ENCODE measurements at regions not wholly inside any gene's neighbourhood (a gene's known extent, or its start where the extent isn't known, plus 50 kb on each side); places are given as distances from the start of the nearest gene placed in this dataset.

GRCh38 chr12:125835852-125836251 is 770.6 kb downstream of the AACS start:
- no peak for TF ChIP-seq CTCF (IDR thresholded peaks at IDR 0.05; ENCODE audit: low read length, missing control alignments)
- H3K4me3 ChIP-seq (replicated peaks; ENCODE audit: low read depth, low read length) = no peak overlapping the region
- DNase-seq (ENCODE audit: low read depth) = no peak

- no peak overlapping the region for H3K4me3 ChIP-seq (replicated peaks; ENCODE audit: low read depth, low read length)
- no peak for TF ChIP-seq CTCF (IDR thresholded peaks at IDR 0.05; ENCODE audit: low read length, missing control alignments)
- no peak for DNase-seq (ENCODE audit: low read depth)
Measured at GRCh38 chr12:125836647-125837046, 771.4 kb downstream of the AACS start.

- H3K4me3 ChIP-seq (replicated peaks; ENCODE audit: low read depth, low read length) = no peak overlapping the region
- TF ChIP-seq CTCF (IDR thresholded peaks at IDR 0.05; ENCODE audit: low read length, missing control alignments) = no peak
- no peak for DNase-seq (ENCODE audit: low read depth)
Measured at GRCh38 chr12:125841332-125841731, 776.1 kb downstream of the AACS start.

- peak; percentile 5 for DNase-seq (ENCODE audit: low read depth)
- no peak for TF ChIP-seq CTCF (IDR thresholded peaks at IDR 0.05; ENCODE audit: low read length, missing control alignments)
- no peak overlapping the region for H3K4me3 ChIP-seq (replicated peaks; ENCODE audit: low read depth, low read length)
Measured at GRCh38 chr12:125852116-125852515, 786.9 kb downstream of the AACS start.

- TF ChIP-seq CTCF (IDR thresholded peaks at IDR 0.05; ENCODE audit: low read length, missing control alignments) = no peak
- DNase-seq (ENCODE audit: low read depth) = no peak
- no peak overlapping the region for H3K4me3 ChIP-seq (replicated peaks; ENCODE audit: low read depth, low read length)
Measured at GRCh38 chr12:125852679-125853078, 787.4 kb downstream of the AACS start.

- TF ChIP-seq CTCF (IDR thresholded peaks at IDR 0.05; ENCODE audit: low read length, missing control alignments) = no peak
- H3K4me3 ChIP-seq (replicated peaks; ENCODE audit: low read depth, low read length) = no peak overlapping the region
Measured at GRCh38 chr12:125853670-125854069, 788.4 kb downstream of the AACS start.

GRCh38 chr12:125856366-125856765 is 791.1 kb downstream of the AACS start:
- no peak for DNase-seq (ENCODE audit: low read depth)
- no peak for TF ChIP-seq CTCF (IDR thresholded peaks at IDR 0.05; ENCODE audit: low read length, missing control alignments)
- no peak overlapping the region for H3K4me3 ChIP-seq (replicated peaks; ENCODE audit: low read depth, low read length)

More at GRCh38 chr12:125853670-125854069, 788.4 kb downstream of the AACS start:
- no peak for DNase-seq (ENCODE audit: low read depth)

All from fibroblast of pulmonary artery (primary cell).